ENCODE measurements at regions not wholly inside any gene's neighbourhood (a gene's known extent, or its start where the extent isn't known, plus 50 kb on each side); places are given as distances from the start of the nearest gene placed in this dataset.

- H3K4me1 ChIP-seq: no peaks in the 10 kb centered on the region
- no peaks in the 10 kb centered on the region for H3K36me3 ChIP-seq
- DNase-seq: no peak
- no peaks in the 10 kb centered on the region for H3K9me3 ChIP-seq
- WGBS, 2 donors: 61 to 65% methylated on average over 2 of the region's 2 CpGs
- intact Hi-C loops (cut with DNase I): no loop called here
- no peak for FAIRE-seq
- no peak for ATAC-seq
- no peak overlapping the region for H3K4me3 ChIP-seq
- no peak for TF ChIP-seq CTCF (IDR thresholded peaks at IDR 0.05)
- no peaks in the 10 kb centered on the region for H3K27me3 ChIP-seq
- no peak overlapping the region for H3K27ac ChIP-seq
These were observed 923.5 kb downstream of the ADGRL2 start for GRCh38 chr1:82724246-82724645.

- intact Hi-C loops (cut with DNase I): no loop called here
- Histone ChIP-seq H3K27ac (no peak overlapping the region), H3K27me3 (no peaks in the 10 kb centered on the region), H3K4me1 (no peaks in the 10 kb centered on the region), H3K36me3 (no peaks in the 10 kb centered on the region), H3K4me3 (no peak overlapping the region), H3K9me3 (no peaks in the 10 kb centered on the region)
- 82 to 90% methylated on average over 3 of the region's 3 CpGs for WGBS, 2 donors
- no peak for TF ChIP-seq CTCF (IDR thresholded peaks at IDR 0.05)
- DNase-seq (no peak), ATAC-seq (no peak), FAIRE-seq (no peak)
These were observed 921.9 kb downstream of the ADGRL2 start for GRCh38 chr1:82722608-82723007.

- ATAC-seq (no peak), FAIRE-seq (no peak), DNase-seq (no peak)
- no peak overlapping the region for H3K27ac ChIP-seq
- H3K36me3 ChIP-seq: no peaks in the 10 kb centered on the region
- H3K27me3 ChIP-seq: no peaks in the 10 kb centered on the region
- H3K9me3 ChIP-seq: no peaks in the 10 kb centered on the region
- no peaks in the 10 kb centered on the region for H3K4me1 ChIP-seq
- intact Hi-C loops (cut with DNase I): no loop called here
- no peak for TF ChIP-seq CTCF (IDR thresholded peaks at IDR 0.05)
- no peak overlapping the region for H3K4me3 ChIP-seq
- WGBS, 2 donors: 49 to 89% methylated on average over 3 of the region's 3 CpGs
These were observed 921.0 kb downstream of the ADGRL2 start for GRCh38 chr1:82721702-82722101.

- Histone ChIP-seq H3K4me1 (no peaks in the 10 kb centered on the region), H3K27me3 (no peaks in the 10 kb centered on the region), H3K9me3 (no peaks in the 10 kb centered on the region), H3K36me3 (no peaks in the 10 kb centered on the region), H3K27ac (no peak overlapping the region), H3K4me3 (no peak overlapping the region)
- FAIRE-seq: no peak
- TF ChIP-seq CTCF (IDR thresholded peaks at IDR 0.05): no peak
- ATAC-seq: no peak
- 50 to 54% methylated on average over 1 of the region's 1 CpG for WGBS, 2 donors
- intact Hi-C loops (cut with DNase I): no loop called here
- no peak for DNase-seq
These were observed 918.1 kb downstream of the ADGRL2 start for GRCh38 chr1:82718719-82719419.

- DNase-seq: no peak
- no peaks in the 10 kb centered on the region for H3K27me3 ChIP-seq
- ATAC-seq: no peak
- H3K27ac ChIP-seq: no peak overlapping the region
- FAIRE-seq: no peak
- H3K4me3 ChIP-seq: no peak overlapping the region
- H3K9me3 ChIP-seq: no peaks in the 10 kb centered on the region
- H3K4me1 ChIP-seq: no peaks in the 10 kb centered on the region
- intact Hi-C loops (cut with DNase I): no loop called here
- TF ChIP-seq CTCF (IDR thresholded peaks at IDR 0.05): no peak
- H3K36me3 ChIP-seq: no peaks in the 10 kb centered on the region
These were observed 909.4 kb downstream of the ADGRL2 start for GRCh38 chr1:82710091-82710490.

Data from pancreas (tissue), 10 donors.